GM12874 (cell line): ENCODE measurements at regions not wholly inside any gene's neighbourhood (a gene's known extent, or its start where the extent isn't known, plus 50 kb on each side); places are given as distances from the start of the nearest gene placed in this dataset.

Experiments used
- TF ChIP-seq, protein P1 (sequence below): IDR thresholded peaks from 2 replicates; pipeline ENCODE4 v1.5.1; 2011; ENCODE audit warnings: low read depth, mild to moderate bottlenecking, control low read depth, low read length, moderate library complexity; ENCODE audit not compliant: insufficient read depth

DNA sequence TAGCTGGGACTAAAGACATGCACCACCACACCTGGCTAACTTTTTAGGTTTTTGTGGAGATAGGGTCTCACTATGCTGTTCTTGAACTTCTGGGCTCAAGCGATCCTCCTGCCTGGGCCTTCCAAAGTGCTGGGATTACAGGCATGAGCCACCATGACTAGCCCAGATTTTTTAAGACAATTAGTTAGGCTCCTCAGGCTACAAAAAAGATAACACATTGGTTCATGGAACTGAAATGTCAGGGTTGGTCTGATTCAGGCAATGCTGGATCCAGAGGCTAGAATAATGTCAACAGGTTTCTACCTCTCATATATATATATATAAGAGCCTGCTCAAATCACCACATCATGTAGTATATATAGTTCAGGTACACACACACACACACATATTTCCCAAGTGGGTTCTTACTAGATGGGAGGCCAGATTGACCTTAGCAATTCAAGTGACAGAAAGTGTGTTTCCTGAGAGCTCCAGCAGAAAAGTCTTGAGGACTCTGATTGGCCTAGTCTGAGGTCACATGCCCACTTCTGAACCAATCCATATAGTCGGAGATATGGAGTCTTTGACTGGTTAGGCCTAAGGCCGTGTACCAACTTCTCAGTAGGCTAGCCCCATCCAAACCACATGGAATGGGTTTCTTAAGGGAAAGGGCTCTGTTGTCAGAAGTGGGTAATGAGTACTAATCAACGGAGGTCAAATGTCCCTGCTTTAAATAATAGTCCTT, 72.6 kb upstream of the LAPTM4A start:
- TF ChIP-seq, protein P1, sequence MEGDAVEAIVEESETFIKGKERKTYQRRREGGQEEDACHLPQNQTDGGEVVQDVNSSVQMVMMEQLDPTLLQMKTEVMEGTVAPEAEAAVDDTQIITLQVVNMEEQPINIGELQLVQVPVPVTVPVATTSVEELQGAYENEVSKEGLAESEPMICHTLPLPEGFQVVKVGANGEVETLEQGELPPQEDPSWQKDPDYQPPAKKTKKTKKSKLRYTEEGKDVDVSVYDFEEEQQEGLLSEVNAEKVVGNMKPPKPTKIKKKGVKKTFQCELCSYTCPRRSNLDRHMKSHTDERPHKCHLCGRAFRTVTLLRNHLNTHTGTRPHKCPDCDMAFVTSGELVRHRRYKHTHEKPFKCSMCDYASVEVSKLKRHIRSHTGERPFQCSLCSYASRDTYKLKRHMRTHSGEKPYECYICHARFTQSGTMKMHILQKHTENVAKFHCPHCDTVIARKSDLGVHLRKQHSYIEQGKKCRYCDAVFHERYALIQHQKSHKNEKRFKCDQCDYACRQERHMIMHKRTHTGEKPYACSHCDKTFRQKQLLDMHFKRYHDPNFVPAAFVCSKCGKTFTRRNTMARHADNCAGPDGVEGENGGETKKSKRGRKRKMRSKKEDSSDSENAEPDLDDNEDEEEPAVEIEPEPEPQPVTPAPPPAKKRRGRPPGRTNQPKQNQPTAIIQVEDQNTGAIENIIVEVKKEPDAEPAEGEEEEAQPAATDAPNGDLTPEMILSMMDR, result no peak

DNA sequence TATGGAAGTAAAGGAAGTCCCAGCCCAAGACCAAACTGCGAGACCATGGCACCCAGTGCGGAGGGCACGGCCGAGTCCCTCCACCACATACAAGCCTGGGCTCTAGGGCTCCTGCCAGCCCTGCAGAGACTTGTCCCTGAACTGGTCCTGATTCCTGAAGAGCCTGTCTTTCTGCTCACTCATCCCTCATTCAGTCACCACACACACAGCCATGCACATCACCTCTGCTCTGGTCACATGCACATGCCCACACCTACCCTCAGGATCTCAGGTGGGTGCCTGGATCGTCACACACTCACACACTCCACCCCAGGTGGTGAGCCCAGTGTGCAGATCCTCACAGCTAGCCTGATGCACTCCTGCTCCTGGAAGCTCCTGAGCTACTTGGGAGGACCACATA, 71.4 kb upstream of the LAPTM4A start:
- TF ChIP-seq, protein P1, result no peak

DNA sequence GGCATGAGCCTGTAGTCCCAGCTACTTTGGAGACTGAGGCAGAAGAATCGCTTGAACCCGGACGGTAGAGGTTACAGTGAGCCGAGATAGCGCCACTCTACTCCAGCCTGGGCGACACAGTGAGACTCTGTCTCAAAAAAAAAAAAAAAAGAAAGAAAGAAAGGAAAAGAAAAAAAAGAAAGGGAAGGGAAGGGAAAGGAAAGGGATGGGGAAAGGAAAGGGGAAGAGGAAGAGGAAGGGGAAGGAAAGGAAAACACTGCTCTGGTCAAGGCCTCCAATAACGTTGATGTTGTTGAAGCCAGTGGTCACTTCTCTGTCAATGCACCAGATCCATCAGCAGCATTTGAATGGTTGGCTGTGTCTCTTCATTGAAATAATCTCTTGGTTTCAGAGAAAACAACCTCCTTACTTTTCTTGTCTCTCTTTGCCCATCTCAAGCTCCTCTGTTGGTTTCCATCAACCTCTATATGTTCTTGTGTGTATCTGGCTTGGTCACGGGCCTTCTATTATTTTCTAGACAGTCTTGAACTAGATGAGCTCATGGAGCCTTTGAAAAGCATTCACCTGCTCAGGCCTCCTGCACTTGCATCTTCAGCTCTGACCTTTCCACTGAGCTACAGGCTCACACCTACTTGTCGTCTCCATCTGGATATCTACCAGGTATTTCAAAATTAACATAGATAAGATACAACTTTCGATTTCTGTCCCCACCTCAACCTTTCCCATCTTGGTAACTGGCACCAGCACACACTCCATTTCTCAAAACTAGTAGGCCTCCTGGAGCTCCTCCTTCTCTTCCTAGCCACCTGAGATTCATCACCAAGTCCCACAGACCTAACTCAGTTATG, 69.4 kb upstream of the LAPTM4A start:
- TF ChIP-seq, protein P1, result no peak

DNA sequence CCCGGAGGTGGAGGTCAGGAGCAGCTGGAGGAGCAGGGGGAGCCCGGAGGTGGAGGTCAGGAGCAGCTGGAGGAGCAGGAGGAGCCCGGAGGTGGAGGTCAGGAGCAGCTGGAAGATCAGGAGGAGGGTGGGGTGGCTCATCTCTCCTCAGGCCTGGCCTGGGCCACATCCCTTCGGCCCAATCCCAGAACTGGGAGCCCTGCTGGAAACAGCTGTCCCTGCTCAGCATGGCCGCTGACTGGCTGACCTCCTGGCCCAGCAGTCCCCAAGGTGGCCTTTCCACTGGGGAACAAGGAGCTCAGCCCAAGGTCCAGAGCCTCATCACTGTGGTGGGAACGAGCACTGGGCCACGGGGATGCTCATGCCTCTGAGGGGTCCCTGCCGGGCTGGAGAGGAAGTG, 66.6 kb upstream of the LAPTM4A start:
- TF ChIP-seq, protein P1, result no peak

DNA sequence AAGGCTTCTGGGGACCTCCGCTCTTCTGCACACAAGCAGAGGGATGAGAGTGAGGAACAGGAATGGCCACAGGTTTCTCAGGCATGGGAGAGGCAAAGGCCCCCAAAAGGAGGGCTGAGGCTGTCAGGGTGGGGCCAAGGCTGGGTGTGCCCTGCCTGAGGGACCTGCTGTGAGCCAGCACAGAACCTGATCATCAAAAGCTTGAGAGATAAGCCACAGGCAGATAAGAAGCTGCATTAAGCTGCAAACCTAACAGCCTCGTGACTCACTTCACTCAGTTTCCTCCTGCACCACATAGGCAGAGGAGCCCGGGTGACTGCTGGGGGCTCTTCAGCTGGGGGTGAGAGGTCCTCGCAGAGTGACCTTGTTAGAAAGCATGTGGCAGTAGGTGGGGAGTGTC, 64.5 kb upstream of the LAPTM4A start:
- TF ChIP-seq, protein P1, result no peak

DNA sequence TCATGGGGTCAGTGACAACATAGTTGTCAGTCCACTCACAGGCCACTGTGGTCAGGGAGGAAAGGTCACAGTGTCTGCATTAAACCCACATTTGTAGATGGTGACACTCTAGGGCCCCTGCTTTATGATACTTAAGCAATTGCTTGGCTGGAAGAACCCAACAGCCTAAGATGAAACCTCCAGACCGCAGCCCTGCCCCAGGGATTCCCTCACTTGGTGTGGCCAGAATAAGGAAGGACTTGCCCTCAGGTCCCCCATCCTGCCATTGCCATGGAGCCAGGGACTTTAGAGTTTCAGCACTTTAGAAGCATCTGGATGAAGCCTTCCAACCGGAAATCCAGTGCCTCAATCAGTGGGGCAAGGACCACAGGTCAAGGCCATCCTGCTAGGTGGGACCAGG, 63.9 kb upstream of the LAPTM4A start:
- TF ChIP-seq, protein P1, result no peak
